OCI-M1 (cell line): ENCODE measurements at regions not wholly inside any gene's neighbourhood (a gene's known extent, or its start where the extent isn't known, plus 50 kb on each side); places are given as distances from the start of the nearest gene placed in this dataset.

Source experiments
- DNase-seq: peaks from one replicate; lab custom pipeline; 2025; lab: John Stamatoyannopoulos, UW

- DNase-seq = no peak
These were observed 50.1 kb upstream of the ADRA2C start for GRCh38 chr4:3715855-3716630.

- no peak for DNase-seq
These were observed 50.9 kb upstream of the ADRA2C start for GRCh38 chr4:3715061-3715854.

GRCh38 chr4:3714642-3715001 lies 51.6 kb upstream of the ADRA2C start:
- no peak for DNase-seq

- DNase-seq = no peak
These were observed 52.2 kb upstream of the ADRA2C start for GRCh38 chr4:3713817-3714641.

DNA sequence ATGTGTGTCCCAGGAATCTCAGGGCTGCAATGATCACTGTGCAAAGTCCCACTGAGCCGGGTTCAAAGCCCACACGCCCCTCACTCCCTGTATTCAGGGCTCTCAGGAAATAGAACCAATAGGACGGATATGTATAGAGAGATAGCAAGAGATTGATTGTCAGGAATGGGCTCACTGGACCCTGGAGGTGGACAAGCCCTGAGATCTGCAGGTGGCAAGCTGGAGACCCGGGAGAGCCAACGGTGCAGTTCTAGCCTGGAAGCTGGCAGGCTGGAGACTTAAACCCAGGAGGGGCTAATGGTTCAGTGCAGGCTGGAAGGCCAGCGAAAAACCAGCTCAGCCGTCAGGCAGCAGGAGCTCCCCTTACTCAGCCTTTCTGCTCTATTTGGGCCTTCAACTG lies 52.8 kb upstream of the ADRA2C start:
- no peak for DNase-seq

GRCh38 chr4:3712936-3713335 lies 53.2 kb upstream of the ADRA2C start:
- no peak for DNase-seq

DNA sequence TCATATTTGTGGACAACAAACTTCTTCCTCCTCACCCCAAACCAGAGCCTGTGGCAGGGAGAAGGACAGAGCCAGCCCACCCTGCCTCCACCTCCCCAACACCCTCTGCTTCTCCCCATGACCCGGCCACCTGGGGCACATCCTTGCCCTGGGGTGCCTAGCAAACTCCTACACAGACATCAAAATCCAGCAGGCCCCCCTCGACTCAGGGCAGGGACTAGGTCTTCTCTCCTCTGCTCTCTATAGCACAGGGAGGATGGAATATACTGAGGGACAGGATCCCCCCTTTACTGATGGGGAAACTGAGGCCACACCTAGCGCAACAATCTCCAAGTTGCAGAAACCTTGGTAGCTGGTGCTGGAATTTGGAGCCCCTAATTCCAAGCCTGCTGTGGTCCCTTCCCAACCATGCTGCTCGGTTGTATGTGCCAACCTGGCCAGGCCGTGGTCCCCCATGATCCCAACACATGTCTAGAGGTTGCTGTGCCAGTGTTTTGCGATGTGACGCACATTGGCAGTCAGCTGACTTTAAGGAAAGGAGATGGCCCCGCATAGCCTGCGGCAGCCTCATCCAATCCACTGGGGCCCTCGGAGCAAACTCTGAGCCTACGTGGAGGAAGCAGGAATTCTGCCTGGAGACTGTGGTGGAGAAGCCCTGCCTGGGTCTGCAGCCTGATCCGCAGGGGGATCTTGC lies 53.9 kb upstream of the ADRA2C start:
- DNase-seq = no peak

DNA sequence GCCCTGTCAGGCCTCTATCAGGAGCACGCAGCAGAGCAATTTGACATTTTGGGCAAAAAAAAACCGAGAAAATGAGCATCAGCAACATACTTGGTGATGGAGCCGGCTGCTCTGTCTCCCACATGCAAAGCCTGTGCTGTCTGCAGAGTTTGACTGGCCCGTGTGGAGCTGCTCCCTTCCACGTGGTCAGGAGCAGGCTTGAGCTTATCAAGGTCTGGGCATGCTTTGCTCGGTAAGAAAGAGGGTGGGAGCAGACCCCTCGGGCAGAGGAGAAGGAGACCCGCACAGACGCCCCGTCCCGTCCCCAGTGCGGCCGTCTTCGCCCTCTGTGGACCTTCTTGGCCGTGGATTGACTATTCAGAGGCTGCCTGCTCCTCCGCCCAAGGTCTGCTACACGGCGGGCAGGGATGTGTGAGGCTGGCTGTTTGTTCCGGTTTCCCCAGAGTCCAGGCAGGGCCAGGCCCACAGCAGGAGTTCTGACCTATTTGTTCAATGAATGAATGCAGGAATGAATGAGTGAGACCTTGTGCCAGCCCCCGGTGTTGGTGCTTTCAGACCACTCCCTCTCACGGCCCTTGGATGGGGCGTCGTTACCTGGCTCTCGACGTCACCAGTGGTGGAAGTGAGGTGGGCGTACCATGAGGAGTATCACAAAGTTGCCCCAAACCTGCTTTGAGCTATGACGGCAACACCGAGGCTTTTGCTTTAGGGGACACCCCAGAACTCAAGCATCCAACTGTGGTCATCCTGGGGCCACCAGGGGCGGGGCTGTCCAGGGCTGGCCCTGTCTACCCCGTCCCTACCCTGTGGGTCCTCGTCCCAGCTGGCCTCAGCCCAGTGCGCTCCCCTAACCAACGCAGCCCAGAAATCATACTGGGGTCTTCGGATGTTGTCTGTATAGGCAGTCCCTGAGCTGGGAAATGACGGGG lies 54.7 kb upstream of the ADRA2C start:
- no peak for DNase-seq

- no peak for DNase-seq
These were observed 55.6 kb upstream of the ADRA2C start for GRCh38 chr4:3710451-3711182.

DNA sequence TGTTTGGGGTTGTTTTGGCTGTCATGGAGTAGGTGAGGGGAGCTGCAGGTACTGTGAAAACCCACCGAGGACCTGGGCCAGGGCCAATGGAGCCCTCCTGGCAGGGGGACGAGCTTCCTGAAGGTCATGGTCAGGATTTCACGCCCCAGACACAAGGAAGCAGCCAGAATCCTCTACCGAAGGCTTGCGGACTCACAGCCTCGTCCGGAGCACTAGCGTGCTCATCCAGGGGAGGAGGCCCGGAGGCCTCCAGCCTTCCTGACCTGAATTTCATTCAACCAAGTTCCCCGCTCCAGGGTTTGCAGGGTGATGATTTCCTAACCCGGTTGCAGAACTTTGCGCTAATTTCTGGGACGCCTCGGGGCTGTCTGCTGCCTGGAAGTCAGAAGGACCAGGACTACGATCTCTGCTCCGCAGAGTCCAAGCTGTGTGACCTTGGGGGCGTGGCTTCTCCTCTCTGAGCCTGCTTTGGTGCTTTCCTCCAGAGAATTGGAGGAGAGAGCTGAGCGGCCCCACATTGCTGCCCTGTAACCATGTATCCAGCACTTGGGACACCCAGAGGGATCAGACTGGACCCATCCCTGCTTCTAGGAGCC lies 56.2 kb upstream of the ADRA2C start:
- DNase-seq = no peak

GRCh38 chr4:3709061-3709845 lies 56.9 kb upstream of the ADRA2C start:
- DNase-seq = no peak

- DNase-seq = no peak
These were observed 57.6 kb upstream of the ADRA2C start for GRCh38 chr4:3708611-3709010.

DNA sequence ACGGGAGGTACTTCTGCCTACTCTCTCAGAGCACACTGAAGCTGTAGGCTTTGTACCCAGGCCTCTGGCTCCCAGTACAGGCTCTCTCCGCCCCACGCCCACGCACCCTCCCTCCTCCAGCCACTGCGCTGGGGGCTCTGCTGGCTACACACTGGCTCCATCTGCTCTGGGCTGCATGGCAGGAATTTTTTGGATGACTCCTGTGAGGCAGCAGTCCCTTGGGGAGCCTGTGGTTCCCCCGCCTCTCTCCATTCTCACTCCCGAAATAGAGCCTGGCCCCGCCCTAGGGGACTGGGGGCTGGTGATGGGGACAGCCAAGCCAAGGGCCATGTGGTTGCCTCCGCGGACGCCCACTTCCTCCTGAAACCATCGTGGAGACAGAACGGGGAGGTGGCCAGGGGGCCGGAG lies 58.1 kb upstream of the ADRA2C start:
- no peak for DNase-seq

- DNase-seq = no peak
These were observed 58.6 kb upstream of the ADRA2C start for GRCh38 chr4:3707423-3708102.

- DNase-seq = no peak
These were observed 59.4 kb upstream of the ADRA2C start for GRCh38 chr4:3706565-3707422.

DNA sequence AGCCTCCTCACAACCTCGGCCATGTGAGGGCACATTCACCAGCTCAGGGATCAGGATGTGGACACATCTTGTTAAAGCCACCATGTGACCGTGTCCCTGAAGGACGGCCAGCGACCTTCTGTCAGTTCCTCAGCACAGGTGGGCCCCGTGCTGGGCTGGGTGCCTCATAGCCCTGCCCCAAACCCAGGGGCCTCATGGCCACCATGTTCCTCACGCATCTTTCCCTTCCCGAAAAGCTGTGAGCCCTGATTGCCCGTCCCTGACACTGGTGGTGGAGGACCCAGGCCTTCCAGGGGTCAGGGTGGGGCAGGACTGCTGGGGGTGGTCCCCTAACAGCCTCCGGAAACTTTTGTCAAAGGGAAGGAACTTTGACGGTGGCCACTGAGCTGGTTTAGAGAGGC lies 60.1 kb upstream of the ADRA2C start:
- DNase-seq = no peak

GRCh38 chr4:3705236-3705987 lies 60.8 kb upstream of the ADRA2C start:
- DNase-seq = no peak
